ENCODE measurements at regions not wholly inside any gene's neighbourhood (a gene's known extent, or its start where the extent isn't known, plus 50 kb on each side); places are given as distances from the start of the nearest gene placed in this dataset.
"Not testable (repeated sequence)": the region's sequence is repeated elsewhere in the genome, so short reads cannot be mapped to it uniquely, and the experiment has no call there.

DNA sequence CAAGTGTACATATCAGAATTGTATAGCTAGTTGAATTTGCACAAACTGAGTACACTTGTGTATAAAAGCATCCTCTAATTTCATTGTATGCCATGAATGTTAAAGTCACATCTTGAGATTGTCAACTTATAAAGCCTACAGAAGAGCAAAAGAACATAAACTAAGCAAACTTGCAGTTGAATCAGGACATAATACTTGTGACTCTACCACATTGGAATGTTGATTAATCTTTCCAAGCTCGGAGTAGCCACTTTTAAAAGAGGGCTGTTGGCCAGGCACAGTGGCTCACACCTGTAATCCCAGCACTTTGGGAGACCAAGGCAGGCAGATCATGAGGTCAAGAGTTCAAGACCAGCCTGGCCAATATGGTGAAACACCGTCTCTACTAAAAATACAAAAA lies 1220.8 kb upstream of the B3GALT2 start:
- DNase-seq (ENCODE audit: low spot score), result not testable (repeated sequence)

DNA sequence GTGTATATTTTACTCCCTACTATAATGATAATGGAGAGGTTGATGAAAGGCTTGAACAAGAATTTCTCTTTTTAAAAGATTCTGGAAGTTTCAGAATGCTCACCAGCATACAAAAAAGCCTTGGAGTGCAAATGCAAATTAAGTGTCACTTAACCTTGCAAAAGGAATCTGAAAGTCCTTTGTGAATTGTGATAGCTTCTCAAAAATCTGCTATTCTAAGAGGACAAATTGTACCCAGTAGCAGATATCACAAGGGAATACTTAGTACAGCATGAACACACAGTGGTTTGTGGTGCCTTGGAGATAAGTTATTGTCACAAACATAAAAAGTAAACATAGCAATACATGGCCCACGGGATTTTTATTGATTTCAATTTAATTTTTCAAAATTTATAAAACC lies 1208.3 kb upstream of the B3GALT2 start:
- no peak for DNase-seq (ENCODE audit: low spot score)

DNA sequence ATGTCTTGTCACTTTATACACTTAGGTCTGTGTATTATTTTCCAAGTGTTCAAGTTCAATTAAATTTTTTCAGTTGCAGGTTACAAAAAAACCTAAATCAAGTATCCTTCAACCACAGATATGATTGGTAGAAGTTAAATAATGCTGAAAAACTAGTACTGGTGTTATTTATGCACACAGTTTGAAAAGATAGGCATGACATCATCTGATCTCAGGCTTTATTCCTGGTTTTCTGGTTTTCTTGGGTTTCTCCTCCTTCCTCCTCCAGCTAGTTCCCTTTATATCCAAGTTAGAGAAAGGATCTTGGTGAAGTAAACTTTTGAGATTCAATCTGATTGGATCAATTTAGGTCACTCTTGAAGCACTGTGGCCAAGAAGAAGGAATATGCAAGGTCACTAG lies 1201.1 kb upstream of the B3GALT2 start:
- DNase-seq (ENCODE audit: low spot score), result no peak

DNA sequence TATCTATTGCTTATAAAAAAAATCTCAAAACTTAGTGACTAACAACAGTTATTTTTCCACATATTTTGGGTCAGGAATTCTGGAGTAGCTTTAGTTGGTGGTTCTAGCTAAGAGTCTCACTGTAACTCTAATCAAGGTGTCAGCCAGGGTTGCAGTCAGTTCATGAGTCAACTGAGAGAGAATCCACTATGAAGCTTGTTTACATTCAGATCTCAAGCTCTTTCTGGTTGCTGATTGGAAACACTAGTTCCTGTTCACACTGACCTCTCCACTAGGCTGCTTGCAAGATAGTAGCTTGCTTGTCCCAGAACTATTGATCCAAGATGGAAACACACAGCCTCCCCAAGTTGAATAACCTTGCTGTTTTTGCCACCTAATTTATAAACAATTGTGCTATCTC lies 1192.1 kb upstream of the B3GALT2 start:
- no peak for DNase-seq (ENCODE audit: low spot score)

DNA sequence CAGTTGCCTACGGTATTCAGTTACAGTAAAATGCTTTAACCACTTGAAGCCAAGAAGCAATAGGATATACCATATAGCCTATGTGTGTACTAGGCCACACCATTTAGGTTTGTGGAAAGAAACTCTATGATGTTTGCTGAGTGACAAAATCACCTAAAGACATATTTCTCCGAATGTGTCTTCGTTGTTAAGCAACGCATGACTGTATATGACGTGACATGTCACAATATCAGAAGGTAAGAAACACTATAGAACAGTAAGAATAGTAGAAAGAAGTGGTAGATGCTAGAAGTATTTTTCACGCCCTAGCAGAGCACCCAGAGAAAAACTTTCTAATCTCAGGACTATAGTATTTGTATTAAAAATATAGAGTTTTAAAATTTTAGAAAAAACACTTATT lies 1188.2 kb upstream of the B3GALT2 start:
- DNase-seq (ENCODE audit: low spot score), result no peak

DNA sequence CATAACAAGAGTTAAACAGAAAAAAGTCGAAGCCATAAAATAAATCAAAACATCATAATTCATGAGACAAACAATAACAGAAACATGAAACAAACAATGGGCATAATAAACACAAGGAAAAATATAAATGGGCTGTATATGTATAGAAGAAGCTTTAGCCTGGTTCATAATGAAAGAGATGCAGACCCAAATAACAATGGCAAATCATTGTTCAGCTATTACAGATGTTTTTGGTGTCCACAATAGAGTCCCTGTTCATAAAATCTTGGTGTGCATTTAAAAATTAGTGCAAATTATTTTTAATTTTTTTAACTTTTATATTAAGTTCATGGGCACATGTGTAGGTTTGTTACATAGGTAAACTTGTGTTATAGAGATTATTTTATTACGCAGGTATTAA lies 1185.9 kb upstream of the B3GALT2 start:
- no peak for DNase-seq (ENCODE audit: low spot score)

DNA sequence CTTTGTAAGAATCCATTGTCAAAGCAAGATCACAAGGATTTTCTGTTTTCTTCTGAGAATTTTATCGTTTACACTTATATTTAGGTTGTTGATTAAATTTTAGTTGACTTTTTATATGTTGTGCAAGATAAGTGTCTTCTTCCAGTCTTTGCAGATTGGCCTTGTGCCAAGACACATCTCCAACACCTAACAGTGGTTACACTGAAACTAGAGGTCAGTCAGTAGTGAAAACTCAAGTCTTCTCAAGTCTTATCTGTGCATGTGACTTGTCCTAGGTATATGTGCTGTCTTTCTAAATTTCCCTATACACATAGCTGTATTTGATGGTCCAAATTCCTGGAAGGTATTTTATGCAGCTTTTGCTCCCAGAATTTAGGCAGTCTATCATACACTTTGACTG lies 1183.2 kb upstream of the B3GALT2 start:
- no peak for DNase-seq (ENCODE audit: low spot score)

DNA sequence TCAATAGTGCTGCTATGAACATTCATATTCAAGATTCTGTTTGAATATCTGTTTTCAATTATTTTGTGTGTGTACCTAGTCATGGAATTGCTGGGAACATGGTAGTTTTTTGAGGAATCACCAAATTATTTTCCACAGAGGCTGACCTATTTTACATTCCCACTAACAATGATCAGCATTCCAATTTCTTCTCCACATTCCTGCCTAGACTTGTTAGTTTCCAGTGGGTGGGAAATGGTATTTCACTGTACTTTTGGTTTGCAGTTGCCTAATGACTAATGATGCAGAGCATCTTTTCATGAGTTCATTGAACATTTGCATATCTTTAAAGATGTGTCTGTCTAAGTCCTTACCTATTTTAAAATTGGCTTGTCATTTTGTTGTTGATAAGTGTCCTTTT lies 1182.6 kb upstream of the B3GALT2 start:
- DNase-seq (ENCODE audit: low spot score), result no peak

DNA sequence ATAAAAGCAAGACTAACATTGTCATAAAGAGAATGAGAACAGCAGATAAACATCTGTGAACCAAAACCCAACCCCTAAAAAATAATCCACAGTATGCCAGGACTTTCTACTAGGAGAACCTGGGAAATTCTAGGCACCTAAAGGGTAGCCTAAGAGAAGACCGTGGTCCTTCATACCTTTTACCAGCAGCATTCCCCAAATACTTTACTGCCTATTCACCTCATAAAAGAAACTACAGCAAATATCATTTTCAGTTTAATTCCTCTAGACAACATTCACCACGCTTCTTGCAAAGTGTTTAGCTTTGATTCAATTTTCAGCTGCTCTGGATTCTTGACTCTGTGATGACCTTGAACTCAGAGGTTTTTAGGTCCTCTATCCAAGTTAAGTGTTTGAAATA lies 1180.7 kb upstream of the B3GALT2 start:
- no peak for DNase-seq (ENCODE audit: low spot score)

DNA sequence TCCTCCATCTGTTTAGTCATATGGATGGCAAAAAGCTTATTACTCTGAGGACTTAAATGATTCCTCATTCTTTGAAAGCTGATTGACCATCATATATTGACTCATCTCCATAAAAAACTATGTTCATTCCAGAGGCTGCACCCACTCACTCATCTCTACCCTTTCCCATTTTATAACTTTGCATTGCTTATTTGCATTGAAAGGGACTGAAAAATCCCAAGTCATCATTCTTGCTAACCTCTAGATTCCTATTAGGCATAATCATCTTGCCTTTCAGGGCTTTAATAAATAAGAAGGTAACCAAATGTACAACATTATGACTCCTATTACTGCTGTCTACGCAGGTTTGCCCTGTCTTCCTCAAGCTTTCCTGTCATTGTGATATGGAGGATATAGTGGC lies 1180.3 kb upstream of the B3GALT2 start:
- DNase-seq (ENCODE audit: low spot score), result no peak

DNA sequence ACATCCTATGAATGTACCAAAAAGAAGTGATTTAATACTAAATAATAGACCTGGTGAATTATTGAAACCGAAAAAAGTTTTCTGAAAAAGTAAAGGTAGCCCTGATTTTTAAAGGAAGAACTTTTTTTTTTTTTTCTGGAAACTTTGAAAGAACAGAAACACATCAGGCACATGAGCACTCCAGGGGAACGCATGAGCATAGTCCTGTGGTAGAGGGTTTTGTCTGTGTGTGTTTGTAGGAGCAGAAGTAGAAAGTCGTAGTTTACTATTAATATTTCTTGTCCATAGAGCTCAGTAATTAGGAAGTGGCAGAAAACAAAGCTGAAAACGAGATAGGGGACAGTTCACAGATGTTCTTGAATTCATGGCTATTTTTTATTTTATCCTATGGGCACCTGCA lies 1175.9 kb upstream of the B3GALT2 start:
- no peak for DNase-seq (ENCODE audit: low spot score)

DNA sequence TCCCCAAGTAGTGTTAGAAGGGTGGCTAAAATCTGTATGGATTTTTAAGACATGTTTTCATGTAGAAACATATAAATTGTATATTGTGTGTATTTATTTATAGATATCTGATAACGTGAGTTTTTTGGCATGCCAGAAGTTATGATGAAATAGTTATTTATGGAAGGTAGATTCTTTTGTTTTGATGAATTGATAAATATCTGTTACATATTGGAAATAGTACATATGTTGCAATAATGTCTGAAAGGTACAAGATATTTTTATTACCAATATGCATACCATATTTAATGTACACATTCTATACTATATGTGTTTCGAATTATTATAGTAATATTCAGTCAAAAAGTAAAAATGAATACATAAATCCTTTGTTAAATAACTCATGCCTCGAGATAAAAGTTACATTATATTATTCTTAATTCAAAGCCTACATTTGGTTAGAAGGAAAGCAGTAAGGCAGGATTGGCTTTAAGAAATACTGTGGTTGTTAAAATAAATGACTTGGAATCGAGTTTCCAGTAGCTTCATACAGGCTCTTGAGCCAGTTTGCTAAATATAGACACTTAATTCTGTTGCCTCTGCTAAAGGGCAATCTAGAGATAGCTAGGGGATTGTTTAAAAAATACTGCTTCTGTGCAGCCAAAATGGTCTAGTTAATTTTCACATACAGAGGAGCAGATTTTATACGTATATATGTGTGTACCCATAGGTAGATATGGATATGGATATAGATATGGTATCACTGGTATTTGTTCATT lies 1175.1 kb upstream of the B3GALT2 start:
- DNase-seq (ENCODE audit: low spot score), result no peak

DNA sequence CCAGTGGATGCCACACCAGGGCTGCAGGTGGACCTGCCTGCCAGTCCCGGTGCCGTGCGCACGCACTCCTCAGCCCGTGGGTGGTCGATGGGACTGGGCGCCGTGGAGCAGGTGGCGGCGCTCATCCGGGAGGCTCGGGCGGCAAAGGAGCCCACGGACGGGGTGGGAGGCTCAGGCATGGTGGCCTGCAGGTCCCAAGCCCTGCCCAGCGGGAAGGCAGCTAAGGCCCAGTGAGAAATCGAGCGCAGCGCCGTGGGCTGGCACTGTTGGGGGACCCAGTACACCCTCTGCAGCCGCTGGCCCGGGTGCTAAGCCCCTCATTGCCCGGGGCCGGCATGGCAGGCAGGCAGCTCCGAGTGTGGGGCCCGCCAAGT lies 1171.8 kb upstream of the B3GALT2 start:
- DNase-seq (ENCODE audit: low spot score), result no peak

DNA sequence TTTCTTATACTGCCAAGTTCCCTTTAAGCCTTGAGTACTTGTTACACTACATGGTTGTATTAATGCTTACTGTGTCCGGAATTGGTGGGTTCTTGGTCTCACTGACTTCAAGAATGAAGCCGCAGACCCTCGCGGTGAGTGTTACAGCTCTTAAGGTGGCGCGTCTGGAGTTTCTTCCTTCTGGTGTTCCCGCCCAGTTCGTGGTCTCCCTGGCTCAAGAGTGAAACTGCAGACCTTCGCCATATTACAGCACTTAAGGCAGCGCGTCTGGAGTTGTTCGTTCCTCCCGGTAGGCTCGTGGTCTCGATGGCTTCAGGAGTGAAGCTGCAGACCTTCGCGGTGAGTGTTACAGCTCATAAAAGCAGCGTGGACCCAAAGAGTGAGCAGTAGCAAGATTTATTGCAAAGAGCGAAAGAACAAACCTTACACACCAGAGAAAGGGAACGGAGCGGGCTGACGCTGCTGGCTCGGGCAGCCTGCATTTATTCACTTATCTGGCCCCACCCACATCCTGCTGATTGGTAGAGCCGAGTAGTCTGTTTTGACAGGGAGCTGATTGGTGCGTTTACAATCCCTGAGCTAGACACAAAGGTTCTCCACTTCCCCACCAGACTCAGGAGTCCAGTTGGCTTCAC lies 1171.3 kb upstream of the B3GALT2 start:
- not testable (repeated sequence) for DNase-seq (ENCODE audit: low spot score)

DNA sequence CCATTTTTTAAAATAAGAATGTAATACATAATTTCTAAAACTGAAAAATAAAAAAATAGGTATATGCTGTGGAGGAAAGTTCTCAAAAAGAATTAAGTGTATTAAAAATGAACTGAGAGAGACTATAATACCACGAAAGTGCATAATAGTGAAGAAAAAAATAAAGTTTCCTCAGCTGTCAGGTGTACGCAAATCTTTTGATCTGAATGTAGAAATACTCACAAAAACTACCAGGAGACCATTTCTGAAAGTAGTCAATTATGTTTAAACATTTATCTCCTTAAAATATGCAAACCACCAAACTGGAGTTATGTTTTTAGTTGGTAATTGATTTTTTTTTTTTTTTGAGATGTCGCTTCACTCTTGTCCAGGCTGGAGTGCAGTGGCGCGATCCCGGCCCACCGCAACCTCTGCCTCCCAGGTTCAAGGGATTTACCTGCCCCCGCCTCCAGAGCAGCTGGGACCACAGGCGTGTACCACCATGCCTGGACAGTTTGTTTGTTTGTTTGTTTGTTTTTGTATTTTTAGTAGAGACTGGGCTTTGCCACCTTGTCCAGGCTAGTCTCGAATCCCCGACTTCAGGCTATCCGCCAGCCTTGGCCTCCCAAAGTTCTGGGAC lies 1169.2 kb upstream of the B3GALT2 start:
- DNase-seq (ENCODE audit: low spot score), result no peak

DNA sequence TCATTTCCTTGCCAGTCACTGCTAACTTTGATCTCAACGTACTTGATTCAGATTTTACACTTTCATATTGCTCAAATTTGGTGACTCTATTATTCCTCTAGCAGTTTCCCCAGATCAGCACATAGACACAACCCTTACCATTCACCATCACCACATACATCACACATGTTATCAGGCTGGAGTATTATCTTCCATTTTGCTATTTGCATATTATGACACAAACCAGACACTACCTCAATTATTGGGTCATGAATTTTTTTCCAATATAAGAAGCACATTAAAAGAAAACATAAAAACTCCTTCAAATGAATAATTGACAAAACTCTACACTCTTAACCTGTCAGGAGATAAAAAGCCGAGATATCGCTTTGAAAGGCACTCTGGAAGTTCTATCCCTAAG lies 1166.7 kb upstream of the B3GALT2 start:
- DNase-seq (ENCODE audit: low spot score), result no peak

DNA sequence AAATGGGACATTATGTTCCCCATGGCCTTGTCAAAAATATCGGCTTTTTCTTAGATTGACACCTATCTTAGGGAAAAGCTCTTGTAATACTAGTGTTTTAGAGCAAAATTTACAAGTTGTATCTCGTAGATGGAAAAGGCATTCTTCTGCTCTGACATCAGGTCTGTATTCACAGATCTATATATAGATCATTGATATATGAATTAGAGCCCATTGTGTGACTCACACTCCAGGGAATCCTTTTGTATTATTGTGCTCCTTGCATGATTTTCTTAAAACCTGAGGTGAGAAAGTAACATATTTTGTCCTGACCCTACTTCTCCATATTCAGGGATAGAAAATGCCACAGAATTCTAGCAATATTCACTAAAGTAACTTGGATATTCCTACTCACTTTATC lies 1160.8 kb upstream of the B3GALT2 start:
- DNase-seq (ENCODE audit: low spot score), result no peak

DNA sequence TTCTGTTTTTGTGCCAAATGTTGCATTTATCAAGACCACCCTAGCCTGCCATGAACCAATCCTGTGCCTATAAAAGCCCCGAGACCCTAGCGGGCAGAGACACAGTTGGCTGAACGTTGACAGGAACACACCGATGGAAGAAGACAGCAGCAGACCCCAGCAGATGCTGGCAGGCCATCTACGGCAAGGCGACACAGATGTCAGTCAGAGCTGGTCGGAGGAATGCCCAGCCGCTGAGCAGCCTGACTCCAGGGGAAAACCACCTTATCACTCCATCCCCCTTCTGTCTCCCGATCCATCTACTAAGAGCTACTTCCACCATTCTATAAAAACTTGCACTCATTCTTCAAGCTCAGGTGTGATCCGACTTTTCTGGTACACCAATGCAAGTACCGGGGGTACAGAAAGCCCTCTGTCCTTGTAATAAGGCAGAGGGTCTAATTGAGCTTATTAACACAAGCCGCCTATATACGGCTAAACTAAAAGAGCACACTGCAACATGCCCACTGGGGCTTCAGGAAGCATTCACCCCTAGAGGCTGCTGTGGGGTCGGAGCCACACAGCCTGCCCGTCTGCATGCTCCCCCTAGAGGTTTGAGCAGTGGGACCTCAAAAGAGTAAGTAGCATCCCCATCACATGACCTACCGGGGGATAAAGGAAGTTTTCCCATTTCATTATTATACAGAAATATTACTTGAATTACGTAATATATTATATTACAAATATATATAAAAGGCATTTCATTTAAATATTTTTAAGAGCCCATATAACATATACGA lies 1156.3 kb upstream of the B3GALT2 start:
- no peak for DNase-seq (ENCODE audit: low spot score)

DNA sequence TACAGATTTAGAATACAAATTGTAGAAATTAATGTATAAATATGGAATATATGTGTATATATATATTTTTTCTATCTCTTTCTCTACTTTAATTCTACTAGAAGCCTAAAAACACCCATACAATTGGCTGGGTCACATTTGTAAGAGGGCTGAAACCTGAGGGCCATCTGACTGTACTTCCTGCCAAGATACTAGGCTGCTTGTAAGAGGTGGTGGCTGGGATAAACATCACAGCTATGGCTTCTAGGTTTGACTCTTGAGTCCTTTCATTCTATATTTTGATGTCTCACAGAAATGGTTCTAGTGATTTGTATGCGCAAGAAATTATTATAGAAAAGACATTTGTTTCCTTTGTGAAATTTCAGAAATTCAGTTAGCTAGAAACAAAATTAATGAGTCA lies 1155.2 kb upstream of the B3GALT2 start:
- DNase-seq (ENCODE audit: low spot score), result no peak

DNA sequence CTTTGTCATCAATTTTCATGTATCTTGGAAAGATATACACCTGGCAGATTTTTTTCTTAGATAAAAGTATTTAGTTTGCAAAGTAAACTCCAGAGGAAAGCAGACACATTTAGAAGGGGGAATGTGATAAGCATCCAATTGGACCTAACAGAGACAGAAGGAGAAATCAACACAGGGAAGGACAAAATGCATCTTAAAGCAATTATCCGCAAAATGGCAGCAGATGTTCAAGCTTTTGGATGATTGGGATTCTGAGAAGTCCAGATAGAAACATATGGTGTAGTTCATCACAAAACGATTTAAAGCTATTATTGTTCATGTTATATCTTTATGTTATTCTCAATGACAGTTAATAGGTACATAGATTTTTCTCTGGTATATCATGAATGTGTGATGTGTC lies 1153.1 kb upstream of the B3GALT2 start:
- no peak for DNase-seq (ENCODE audit: low spot score)

DNA sequence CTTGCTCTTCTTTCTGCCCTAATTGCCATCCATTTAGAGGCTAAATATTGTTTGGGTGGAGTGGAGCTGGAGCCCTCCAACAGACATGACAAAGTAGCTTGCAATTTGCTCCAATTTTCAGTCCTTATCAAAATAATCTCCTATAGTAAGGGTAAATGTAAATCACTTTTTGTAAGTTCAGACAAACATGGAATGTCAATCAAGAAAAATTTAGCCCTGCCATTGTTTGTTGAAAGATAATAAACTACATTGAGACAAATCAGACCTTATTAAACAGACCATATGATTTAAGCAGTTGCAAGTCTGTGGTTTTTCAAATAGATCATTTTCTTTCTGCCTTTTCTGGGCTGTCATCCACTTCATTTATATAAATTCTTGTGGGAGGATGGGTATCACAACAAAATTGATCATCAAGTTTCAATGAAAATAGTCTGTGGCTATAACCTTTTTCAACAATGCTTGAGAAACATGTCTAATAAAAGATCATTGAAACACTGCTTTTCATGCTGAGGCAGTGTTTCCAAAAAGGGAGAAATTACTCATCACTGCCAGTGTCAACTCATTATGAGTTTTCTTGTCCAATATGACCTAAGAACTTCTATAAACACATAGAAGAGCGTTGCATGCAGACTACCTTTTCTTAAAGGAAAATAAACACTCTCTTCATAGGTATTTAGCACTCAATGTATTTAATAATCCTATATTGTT lies 1152.0 kb upstream of the B3GALT2 start:
- no peak for DNase-seq (ENCODE audit: low spot score)

DNA sequence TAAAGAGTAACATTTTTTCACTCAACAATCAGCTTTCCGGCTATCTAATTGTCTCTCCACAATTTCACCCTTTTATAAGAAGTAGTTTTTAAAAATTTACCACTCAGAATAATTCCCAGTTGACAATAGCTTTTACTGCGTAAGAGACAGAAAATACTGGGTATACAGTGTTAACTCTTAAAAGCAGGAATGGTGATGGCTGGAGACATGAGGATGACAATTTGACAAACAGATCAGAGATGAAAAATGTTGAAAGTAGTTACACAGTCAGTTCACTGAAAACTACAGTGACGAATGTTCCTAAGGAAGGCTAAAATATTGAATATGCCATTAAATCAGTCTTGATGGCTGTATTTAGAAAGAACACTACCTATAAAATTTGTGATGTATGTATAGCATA lies 1146.8 kb upstream of the B3GALT2 start:
- no peak for DNase-seq (ENCODE audit: low spot score)
